DND-41 (cell line): ENCODE measurements at regions not wholly inside any gene's neighbourhood (a gene's known extent, or its start where the extent isn't known, plus 50 kb on each side); places are given as distances from the start of the nearest gene placed in this dataset.
"Not testable (repeated sequence)": the region's sequence is repeated elsewhere in the genome, so short reads cannot be mapped to it uniquely, and the experiment has no call there.

Experiments
- ATAC-seq: fragments of 200-7000 bp; cut with Tn5 transposase; 3 replicates; pipeline ENCODE4 v1.9.1; 2021; ENCODE audit warnings: low read depth; ENCODE audit not compliant: insufficient read depth
- DNase-seq: peaks from one replicate; pipeline ENCODE4 v3.0.0-alpha.2; 2020
- H2AFZ ChIP-seq: 2 replicates; pipeline ENCODE4 v1.6.0; 2012; ENCODE audit warnings: low read depth, low read length
- H3K27ac ChIP-seq: 2 replicates; pipeline ENCODE4 v1.5.1; 2012; ENCODE audit warnings: low read length, inconsistent platforms
- H3K27me3 ChIP-seq: fragments of 200-600 bp; sonication (generic); 2 replicates; pipeline ENCODE4 v1.6.0; 2012; ENCODE audit warnings: low read length, mild to moderate bottlenecking, inconsistent platforms; ENCODE audit not compliant: insufficient read depth, poor library complexity
- H3K36me3 ChIP-seq: 2 replicates; pipeline ENCODE4 v1.5.1; 2012; ENCODE audit warnings: low read length, inconsistent platforms; ENCODE audit not compliant: insufficient read depth
- H3K4me1 ChIP-seq: 2 replicates; pipeline ENCODE4 v1.5.1; 2012; ENCODE audit warnings: mild to moderate bottlenecking, low read length; ENCODE audit not compliant: insufficient read depth
- H3K4me2 ChIP-seq: 2 replicates; pipeline ENCODE4 v1.6.0; 2012; ENCODE audit warnings: mild to moderate bottlenecking, moderate library complexity, low read length, inconsistent platforms; ENCODE audit not compliant: insufficient read depth
- H3K4me3 ChIP-seq, 2 experiments: fragments of 200-600 bp in 1 of 2; shearing (Covaris generic) in 1 of 2; 2 replicates each; pipeline ENCODE4 v1.5.1; 2012 to 2016; ENCODE audit warnings: inconsistent platforms in 2 of 2, low read length in 2 of 2, mild to moderate bottlenecking in 2 of 2, low read depth in 1 of 2, moderate library complexity in 1 of 2
- H3K79me2 ChIP-seq: 2 replicates; pipeline ENCODE4 v1.6.0; 2012; ENCODE audit warnings: low read length, inconsistent platforms; ENCODE audit not compliant: insufficient read depth
- H3K9ac ChIP-seq: 2 replicates; pipeline ENCODE4 v1.6.0; 2012; ENCODE audit warnings: low read depth, mild to moderate bottlenecking, inconsistent platforms, low read length, moderate library complexity
- H3K9me3 ChIP-seq: 2 replicates; pipeline ENCODE4 v1.5.1; 2012; ENCODE audit warnings: low read length, moderate library complexity, mild to moderate bottlenecking, inconsistent platforms; ENCODE audit not compliant: insufficient read depth, severe bottlenecking
- H4K20me1 ChIP-seq: 2 replicates; pipeline ENCODE4 v1.6.0; 2012; ENCODE audit warnings: low read length; ENCODE audit not compliant: insufficient read depth
- EZH2 ChIP-seq: IDR thresholded peaks from 3 replicates; pipeline ENCODE4 v1.6.1; 2012; ENCODE audit warnings: borderline replicate concordance, low read depth, mild to moderate bottlenecking, moderate library complexity, low read length, inconsistent platforms; ENCODE audit not compliant: severe bottlenecking
- TF ChIP-seq, protein P1 (sequence below): IDR thresholded peaks from 2 replicates; pipeline ENCODE4 v1.5.1; 2012; ENCODE audit warnings: borderline replicate concordance, low read length, moderate library complexity, mild to moderate bottlenecking; ENCODE audit not compliant: poor library complexity, severe bottlenecking; ENCODE audit errors: extremely low read depth

- Histone ChIP-seq H4K20me1 (no peaks in the 10 kb centered on the region), H3K4me2 (no peak overlapping the region), H3K4me1 (peaks cover 2% of the 10 kb centered on the region; the same call in 1 of the 2 replicates), H3K4me3 (no peak overlapping the region), H3K9ac (no peak overlapping the region), H3K9me3 (no peaks in the 10 kb centered on the region), H3K27me3 (peaks cover 5% of the 10 kb centered on the region), H3K36me3 (no peaks in the 10 kb centered on the region), H3K79me2 (no peaks in the 10 kb centered on the region), H3K27ac (no peak overlapping the region), H2AFZ (no peak overlapping the region)
- no peak for ATAC-seq
- no peak for DNase-seq
- no peak for TF ChIP-seq EZH2
- TF ChIP-seq, protein P1, sequence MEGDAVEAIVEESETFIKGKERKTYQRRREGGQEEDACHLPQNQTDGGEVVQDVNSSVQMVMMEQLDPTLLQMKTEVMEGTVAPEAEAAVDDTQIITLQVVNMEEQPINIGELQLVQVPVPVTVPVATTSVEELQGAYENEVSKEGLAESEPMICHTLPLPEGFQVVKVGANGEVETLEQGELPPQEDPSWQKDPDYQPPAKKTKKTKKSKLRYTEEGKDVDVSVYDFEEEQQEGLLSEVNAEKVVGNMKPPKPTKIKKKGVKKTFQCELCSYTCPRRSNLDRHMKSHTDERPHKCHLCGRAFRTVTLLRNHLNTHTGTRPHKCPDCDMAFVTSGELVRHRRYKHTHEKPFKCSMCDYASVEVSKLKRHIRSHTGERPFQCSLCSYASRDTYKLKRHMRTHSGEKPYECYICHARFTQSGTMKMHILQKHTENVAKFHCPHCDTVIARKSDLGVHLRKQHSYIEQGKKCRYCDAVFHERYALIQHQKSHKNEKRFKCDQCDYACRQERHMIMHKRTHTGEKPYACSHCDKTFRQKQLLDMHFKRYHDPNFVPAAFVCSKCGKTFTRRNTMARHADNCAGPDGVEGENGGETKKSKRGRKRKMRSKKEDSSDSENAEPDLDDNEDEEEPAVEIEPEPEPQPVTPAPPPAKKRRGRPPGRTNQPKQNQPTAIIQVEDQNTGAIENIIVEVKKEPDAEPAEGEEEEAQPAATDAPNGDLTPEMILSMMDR = no peak
These were observed 53.9 kb upstream of the LYZL2 start for GRCh38 chr10:30683496-30683895.

DNA sequence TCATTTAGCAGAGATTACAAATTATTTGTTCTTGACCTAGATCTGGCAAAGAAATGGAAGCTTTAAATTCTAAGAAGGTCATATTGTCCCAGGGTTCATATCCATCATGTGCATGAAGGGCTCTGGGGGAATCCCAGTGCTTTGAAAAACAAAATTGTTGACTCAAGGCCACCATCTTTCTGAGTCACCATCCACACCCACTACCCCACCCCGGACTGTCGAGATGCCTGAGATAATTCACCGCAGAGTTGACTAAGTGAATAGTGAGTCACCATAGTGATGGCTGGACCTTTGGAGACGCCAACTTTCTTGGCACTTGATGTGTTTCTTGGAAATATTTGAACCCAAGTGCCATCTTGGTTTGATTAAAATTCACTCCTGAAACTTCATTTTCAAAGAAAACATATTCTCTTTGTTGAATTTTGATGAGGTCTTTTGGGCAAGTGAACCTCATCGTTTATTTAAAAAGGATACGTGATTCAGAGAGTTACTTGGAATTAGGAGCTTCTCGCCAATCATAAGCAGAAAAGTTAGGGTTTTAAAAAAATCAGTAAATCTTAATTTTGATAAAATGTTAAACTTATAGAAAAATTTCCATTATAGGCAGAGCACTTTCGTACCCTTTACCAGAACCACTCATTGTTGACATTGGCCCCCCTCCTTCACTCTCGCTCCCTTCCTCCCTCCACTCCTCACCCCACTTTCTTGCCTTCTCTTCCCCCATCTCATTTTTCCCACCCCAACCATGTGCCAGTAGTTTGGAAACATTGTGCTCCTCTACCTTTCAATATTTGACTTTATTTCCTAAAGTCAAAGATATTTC is 53.0 kb upstream of the LYZL2 start:
- H3K9ac ChIP-seq, H3K4me3 ChIP-seq, H3K4me1 ChIP-seq, ATAC-seq, H3K27me3 ChIP-seq, H4K20me1 ChIP-seq, H3K27ac ChIP-seq, H3K79me2 ChIP-seq, H3K9me3 ChIP-seq, DNase-seq, H2AFZ ChIP-seq, H3K36me3 ChIP-seq, H3K4me2 ChIP-seq: not testable (repeated sequence)

DNA sequence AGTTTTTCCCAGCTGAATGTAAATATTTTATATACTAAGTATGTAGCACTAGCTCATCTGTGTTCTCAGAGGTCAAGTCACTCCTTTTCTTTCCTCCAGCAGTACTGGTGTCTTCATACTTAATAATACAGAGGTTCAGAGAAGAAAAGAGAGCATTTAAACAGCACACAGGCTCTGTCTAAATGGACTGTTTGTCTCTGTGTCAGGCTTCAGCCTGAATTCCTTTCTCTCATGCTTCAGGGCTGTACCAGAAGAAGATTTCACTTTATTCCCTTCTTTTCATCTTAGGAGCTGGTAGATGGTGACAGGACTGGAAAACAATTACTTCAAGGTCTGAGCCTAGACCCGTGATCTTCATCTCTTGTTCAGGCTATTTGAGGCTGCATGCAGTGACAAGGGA is 51.4 kb upstream of the LYZL2 start:
- H3K36me3 ChIP-seq = no peaks in the 10 kb centered on the region
- ATAC-seq = no peak

More for the DNA sequence above, 51.4 kb upstream of the LYZL2 start:
- Histone ChIP-seq H3K9ac (no peak overlapping the region), H4K20me1 (no peaks in the 10 kb centered on the region), H3K4me2 (no peak overlapping the region), H3K27me3 (peaks cover 5% of the 10 kb centered on the region), H3K79me2 (no peaks in the 10 kb centered on the region), H3K4me3 (no peak overlapping the region), H3K9me3 (no peaks in the 10 kb centered on the region), H3K27ac (no peak overlapping the region), H3K4me1 (no peaks in the 10 kb centered on the region), H2AFZ (no peak overlapping the region)
- TF ChIP-seq, protein P1 = no peak
- TF ChIP-seq EZH2 = no peak
- DNase-seq = no peak
